K562 (cell line): ENCODE measurements at regions not wholly inside any gene's neighbourhood (a gene's known extent, or its start where the extent isn't known, plus 50 kb on each side); places are given as distances from the start of the nearest gene placed in this dataset.

Source experiments
- ARID3A ChIP-seq: IDR thresholded peaks from 2 replicates; pipeline ENCODE4 v1.6.1; 2012; ENCODE audit warnings: low read depth, low read length, improper control_type of control experiment, borderline replicate concordance
- CREB3 ChIP-seq: fragments of 450-650 bp; conservative IDR thresholded peaks from 2 replicates; pipeline ENCODE4 v1.6.1; 2016; ENCODE audit warnings: missing genetic modification characterization, low read depth, mild to moderate bottlenecking, missing compliant biosample characterization, moderate library complexity
- EHMT2 ChIP-seq: fragments of 450-650 bp; IDR thresholded peaks from 2 replicates; pipeline ENCODE4 v1.6.1; 2018; ENCODE audit warnings: antibody characterized with exemption
- HDAC8 ChIP-seq: fragments of 450-650 bp; IDR thresholded peaks from 2 replicates; pipeline ENCODE4 v1.6.1; 2016; ENCODE audit warnings: mild to moderate bottlenecking, missing genetic modification characterization, moderate library complexity, missing compliant biosample characterization
- MTA1 ChIP-seq: fragments of 450-650 bp; IDR thresholded peaks from 2 replicates; pipeline ENCODE4 v1.6.1; 2017; ENCODE audit warnings: borderline replicate concordance
- NBN ChIP-seq: fragments of 450-650 bp; IDR thresholded peaks from 2 replicates; pipeline ENCODE4 v1.6.1; 2016; ENCODE audit warnings: low read depth, mild to moderate bottlenecking
- NKRF ChIP-seq: fragments of 450-650 bp; IDR thresholded peaks from 2 replicates; pipeline ENCODE4 v1.6.1; 2016; ENCODE audit warnings: borderline replicate concordance
- RHOXF2B ChIP-seq: fragments of 250-450 bp; sonication (Bioruptor Pico); conservative IDR thresholded peaks from 2 replicates; pipeline ENCODE4 v1.5.1; 2021
- SMARCA5 ChIP-seq: fragments of 450-650 bp; IDR thresholded peaks from 2 replicates; pipeline ENCODE4 v1.6.1; 2016
- SNIP1 ChIP-seq: fragments of 450-650 bp; IDR thresholded peaks from 2 replicates; pipeline ENCODE4 v1.7.1; 2017; ENCODE audit warnings: low read depth, mild to moderate bottlenecking
- SP1 ChIP-seq: sonication (generic); formaldehyde crosslinking; IDR thresholded peaks from 2 replicates; pipeline ENCODE4 v1.8.1; 2022; ENCODE audit warnings: mild to moderate bottlenecking, missing genetic modification reagents
- TBL1XR1 ChIP-seq, 2 experiments: IDR thresholded peaks; 2 replicates each; pipeline ENCODE4 v1.6.1; 2012; ENCODE audit warnings: improper control_type of control experiment in 2 of 2, low read length in 2 of 2, mild to moderate bottlenecking in 1 of 2
- ZFP36 ChIP-seq: fragments of 150-350 bp; IDR thresholded peaks from 2 replicates; pipeline ENCODE4 v1.6.1; 2018; ENCODE audit warnings: low read length, low read depth; ENCODE audit not compliant: partially characterized antibody
- ZNF133 ChIP-seq: fragments of 250-450 bp; sonication (Bioruptor Pico); IDR thresholded peaks from 2 replicates; pipeline ENCODE4 v1.4.0; 2020; ENCODE audit warnings: mild to moderate bottlenecking
- ZNF239 ChIP-seq: fragments of 250-450 bp; sonication (Bioruptor Pico); IDR thresholded peaks from 2 replicates; pipeline ENCODE4 v1.4.0; 2020; ENCODE audit warnings: mild to moderate bottlenecking
- ZNF444 ChIP-seq: fragments of 250-450 bp; sonication (Bioruptor Pico); IDR thresholded peaks from 2 replicates; pipeline ENCODE4 v1.4.0; 2020; ENCODE audit warnings: mild to moderate bottlenecking, moderate library complexity
- ZNF696 ChIP-seq: fragments of 250-450 bp; sonication (Bioruptor Pico); conservative IDR thresholded peaks from 2 replicates; pipeline ENCODE4 v1.4.0; 2020; ENCODE audit warnings: mild to moderate bottlenecking, moderate library complexity
- TF ChIP-seq, protein P1 (sequence below): sonication (generic); formaldehyde crosslinking; IDR thresholded peaks from 2 replicates; pipeline ENCODE4 v1.9.0; 2022; ENCODE audit warnings: mild to moderate bottlenecking, missing genetic modification reagents
- TF ChIP-seq, protein P2 (sequence below): fragments of 200-800 bp; sonication (Bioruptor generic); IDR thresholded peaks from 2 replicates; pipeline ENCODE4 v1.6.1; 2016; ENCODE audit warnings: missing genetic modification characterization, missing compliant biosample characterization

DNA sequence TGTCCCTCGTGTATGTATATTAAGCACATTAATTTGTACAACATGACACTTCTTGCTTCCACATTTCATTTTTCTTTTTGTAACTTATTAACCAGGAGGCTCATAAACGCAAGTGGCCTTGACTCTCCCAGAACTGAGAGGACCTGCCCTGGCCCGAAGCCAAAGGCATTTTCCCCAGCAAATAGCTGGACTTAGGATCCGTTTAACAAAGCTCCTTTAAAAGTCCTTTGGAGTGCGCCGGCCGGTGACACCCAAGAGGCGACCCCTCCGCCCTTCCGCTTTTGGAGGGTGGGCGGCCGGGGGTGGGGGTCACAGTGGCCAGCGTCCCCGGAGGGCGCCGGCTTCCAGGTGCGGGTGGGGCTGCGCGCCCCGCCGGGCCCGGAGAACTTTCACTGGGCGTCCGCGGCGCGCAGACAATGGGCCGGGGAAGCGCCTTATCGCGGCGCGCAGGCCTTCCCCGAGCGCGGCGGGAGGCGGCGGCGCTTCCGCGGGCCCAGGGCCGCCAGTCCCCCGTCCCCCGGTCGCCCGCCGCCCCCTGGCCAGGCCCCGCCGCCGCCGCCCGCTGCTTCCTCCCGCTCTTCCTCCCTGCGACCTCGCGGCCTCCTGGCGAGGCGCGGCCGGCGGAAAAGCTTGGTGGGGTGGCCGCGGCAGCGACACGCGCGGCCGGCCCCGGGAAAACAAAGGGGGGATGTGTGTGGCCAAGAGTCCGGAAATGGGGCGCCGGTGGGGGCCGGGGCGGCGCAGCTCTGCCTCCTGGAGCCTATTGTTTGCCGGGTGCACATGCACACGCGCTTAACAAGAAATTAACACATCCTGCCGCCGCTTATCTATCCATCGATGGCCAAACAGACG, 613.4 kb downstream of the MCTP2 start (continued):
- TF ChIP-seq, protein P1, sequence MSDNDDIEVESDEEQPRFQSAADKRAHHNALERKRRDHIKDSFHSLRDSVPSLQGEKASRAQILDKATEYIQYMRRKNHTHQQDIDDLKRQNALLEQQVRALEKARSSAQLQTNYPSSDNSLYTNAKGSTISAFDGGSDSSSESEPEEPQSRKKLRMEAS (CRISPR knock-in tag), result peak; percentile 88
- TF ChIP-seq NBN (peak; percentile 47), RHOXF2B (CRISPR knock-in tag) (no peak), TBL1XR1 (IDR thresholded peaks at IDR 0.05; ENCODE audit: low read length in 2 of 2) (no peak; a peak in 2 of 4 replicates), SMARCA5 (no peak), EHMT2 (no peak), ZNF239 (CRISPR knock-in tag) (no peak), ARID3A (no peak), ZNF696 (CRISPR knock-in tag) (no peak), ZFP36 (no peak), ZNF444 (CRISPR knock-in tag) (no peak), MTA1 (peak; percentile 33), SP1 (CRISPR knock-in tag) (no peak), HDAC8 (no peak), ZNF133 (CRISPR knock-in tag) (no peak), NKRF (no peak), CREB3 (tag) (no peak; the same call in 1 of the 2 replicates), SNIP1 (no peak)
- TF ChIP-seq, protein P2, sequence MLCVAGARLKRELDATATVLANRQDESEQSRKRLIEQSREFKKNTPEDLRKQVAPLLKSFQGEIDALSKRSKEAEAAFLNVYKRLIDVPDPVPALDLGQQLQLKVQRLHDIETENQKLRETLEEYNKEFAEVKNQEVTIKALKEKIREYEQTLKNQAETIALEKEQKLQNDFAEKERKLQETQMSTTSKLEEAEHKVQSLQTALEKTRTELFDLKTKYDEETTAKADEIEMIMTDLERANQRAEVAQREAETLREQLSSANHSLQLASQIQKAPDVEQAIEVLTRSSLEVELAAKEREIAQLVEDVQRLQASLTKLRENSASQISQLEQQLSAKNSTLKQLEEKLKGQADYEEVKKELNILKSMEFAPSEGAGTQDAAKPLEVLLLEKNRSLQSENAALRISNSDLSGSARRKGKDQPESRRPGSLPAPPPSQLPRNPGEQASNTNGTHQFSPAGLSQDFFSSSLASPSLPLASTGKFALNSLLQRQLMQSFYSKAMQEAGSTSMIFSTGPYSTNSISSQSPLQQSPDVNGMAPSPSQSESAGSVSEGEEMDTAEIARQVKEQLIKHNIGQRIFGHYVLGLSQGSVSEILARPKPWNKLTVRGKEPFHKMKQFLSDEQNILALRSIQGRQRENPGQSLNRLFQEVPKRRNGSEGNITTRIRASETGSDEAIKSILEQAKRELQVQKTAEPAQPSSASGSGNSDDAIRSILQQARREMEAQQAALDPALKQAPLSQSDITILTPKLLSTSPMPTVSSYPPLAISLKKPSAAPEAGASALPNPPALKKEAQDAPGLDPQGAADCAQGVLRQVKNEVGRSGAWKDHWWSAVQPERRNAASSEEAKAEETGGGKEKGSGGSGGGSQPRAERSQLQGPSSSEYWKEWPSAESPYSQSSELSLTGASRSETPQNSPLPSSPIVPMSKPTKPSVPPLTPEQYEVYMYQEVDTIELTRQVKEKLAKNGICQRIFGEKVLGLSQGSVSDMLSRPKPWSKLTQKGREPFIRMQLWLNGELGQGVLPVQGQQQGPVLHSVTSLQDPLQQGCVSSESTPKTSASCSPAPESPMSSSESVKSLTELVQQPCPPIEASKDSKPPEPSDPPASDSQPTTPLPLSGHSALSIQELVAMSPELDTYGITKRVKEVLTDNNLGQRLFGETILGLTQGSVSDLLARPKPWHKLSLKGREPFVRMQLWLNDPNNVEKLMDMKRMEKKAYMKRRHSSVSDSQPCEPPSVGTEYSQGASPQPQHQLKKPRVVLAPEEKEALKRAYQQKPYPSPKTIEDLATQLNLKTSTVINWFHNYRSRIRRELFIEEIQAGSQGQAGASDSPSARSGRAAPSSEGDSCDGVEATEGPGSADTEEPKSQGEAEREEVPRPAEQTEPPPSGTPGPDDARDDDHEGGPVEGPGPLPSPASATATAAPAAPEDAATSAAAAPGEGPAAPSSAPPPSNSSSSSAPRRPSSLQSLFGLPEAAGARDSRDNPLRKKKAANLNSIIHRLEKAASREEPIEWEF, result peak; percentile 71; the same call in 1 of the 2 replicates
